WTC11 (cell line): ENCODE measurements at regions not wholly inside any gene's neighbourhood (a gene's known extent, or its start where the extent isn't known, plus 50 kb on each side); places are given as distances from the start of the nearest gene placed in this dataset.

Experiments
- ATF2 ChIP-seq: sonication (generic); formaldehyde crosslinking; IDR thresholded peaks from 2 replicates; pipeline ENCODE4 v1.8.1; 2022; ENCODE audit warnings: low read depth, missing genetic modification reagents, borderline replicate concordance
- CTCF ChIP-seq: fragments of 200-600 bp; IDR thresholded peaks from 2 replicates; pipeline ENCODE4 v1.8.0; 2022; ENCODE audit warnings: antibody characterized with exemption
- E2F5 ChIP-seq: sonication (generic); formaldehyde crosslinking; IDR thresholded peaks from 2 replicates; pipeline ENCODE4 v1.8.1; 2022; ENCODE audit warnings: mild to moderate bottlenecking, moderate library complexity, missing genetic modification reagents
- FOXJ3 ChIP-seq: sonication (generic); formaldehyde crosslinking; IDR thresholded peaks from 2 replicates; pipeline ENCODE4 v1.9.0; 2021; ENCODE audit warnings: missing genetic modification reagents, mild to moderate bottlenecking, borderline replicate concordance
- NFE2L1 ChIP-seq: sonication (generic); formaldehyde crosslinking; IDR thresholded peaks from 2 replicates; pipeline ENCODE4 v1.8.1; 2023; ENCODE audit warnings: missing genetic modification reagents
- NR3C1 ChIP-seq: sonication (generic); formaldehyde crosslinking; conservative IDR thresholded peaks from 2 replicates; pipeline ENCODE4 v1.8.1; 2023; ENCODE audit warnings: low read depth, mild to moderate bottlenecking, missing genetic modification reagents
- SMAD3 ChIP-seq: sonication (generic); formaldehyde crosslinking; IDR thresholded peaks from 2 replicates; pipeline ENCODE4 v1.8.0; 2022; ENCODE audit warnings: missing genetic modification reagents, mild to moderate bottlenecking, borderline replicate concordance
- TEAD4 ChIP-seq: sonication (generic); formaldehyde crosslinking; IDR thresholded peaks from 2 replicates; pipeline ENCODE4 v1.8.0; 2022; ENCODE audit warnings: mild to moderate bottlenecking, missing genetic modification reagents
- TP53 ChIP-seq: sonication (generic); formaldehyde crosslinking; IDR thresholded peaks from 2 replicates; pipeline ENCODE4 v1.8.1; 2023; ENCODE audit warnings: mild to moderate bottlenecking, missing genetic modification reagents
- ZNF512 ChIP-seq: sonication (generic); formaldehyde crosslinking; IDR thresholded peaks from 2 replicates; pipeline ENCODE4 v1.8.1; 2022; ENCODE audit warnings: missing genetic modification reagents, borderline replicate concordance

GRCh38 chr1:3981746-3982505 is 81.9 kb upstream of the C1orf174 start:
- TF ChIP-seq SMAD3 (CRISPR knock-in tag) (no peak), TP53 (CRISPR knock-in tag) (no peak), NFE2L1 (no peak), FOXJ3 (CRISPR knock-in tag) (no peak), CTCF (no peak), TEAD4 (CRISPR knock-in tag) (no peak), E2F5 (CRISPR knock-in tag) (no peak), ATF2 (CRISPR knock-in tag) (no peak), ZNF512 (CRISPR knock-in tag) (no peak), NR3C1 (CRISPR knock-in tag) (no peak)
